Heart left ventricle (tissue), 16 donors: ENCODE measurements at regions not wholly inside any gene's neighbourhood (a gene's known extent, or its start where the extent isn't known, plus 50 kb on each side); places are given as distances from the start of the nearest gene placed in this dataset.
"Not testable (repeated sequence)": the region's sequence is repeated elsewhere in the genome, so short reads cannot be mapped to it uniquely, and the experiment has no call there.

Experiments
- ATAC-seq, 4 donors: fragments of 200-7000 bp; cut with Tn5 transposase; one replicate each; pipeline ENCODE4 v1.9.1; 2020 to 2022; ENCODE audit warnings: moderate library complexity in 4 of 4, mild to moderate bottlenecking in 3 of 4, moderate number of reproducible peaks in 1 of 4
- DNase-seq, 5 donors: peaks; one replicate each; pipeline ENCODE4 v3.0.0-alpha.2; 2020
- H3K27ac ChIP-seq, 12 donors: fragments of 200-600 bp; sonication (generic) in 4 of 12; one replicate each; pipeline versions ENCODE4 v1.5.0 to v1.8.0; 2016 to 2022; ENCODE audit warnings: mild to moderate bottlenecking in 2 of 12
- H3K27me3 ChIP-seq, 9 donors: fragments of 200-600 bp; sonication (generic) in 2 of 9; one replicate each; pipeline versions ENCODE4 v1.5.1 to v1.8.0; 2016 to 2022; ENCODE audit warnings: mild to moderate bottlenecking in 3 of 9
- H3K36me3 ChIP-seq, 9 donors: fragments of 200-600 bp; sonication (generic) in 2 of 9; one replicate each; pipeline versions ENCODE4 v1.5.0 to v1.8.0; 2018 to 2022; ENCODE audit warnings: mild to moderate bottlenecking in 2 of 9
- H3K4me1 ChIP-seq, 12 donors: fragments of 200-600 bp; sonication (generic) in 4 of 12; one replicate each; pipeline versions ENCODE4 v1.5.0 to v1.8.0; 2016 to 2022; ENCODE audit warnings: mild to moderate bottlenecking in 3 of 12
- H3K4me3 ChIP-seq, 12 donors: fragments of 200-600 bp; sonication (generic) in 4 of 12; one replicate each; pipeline versions ENCODE4 v1.5.0 to v1.8.0; 2017 to 2022; ENCODE audit warnings: mild to moderate bottlenecking in 9 of 12, moderate library complexity in 4 of 12
- H3K9me3 ChIP-seq, 12 donors: fragments of 200-600 bp; sonication (generic) in 4 of 12; one replicate each; pipeline versions ENCODE4 v1.5.0 to v1.8.0; 2016 to 2022; ENCODE audit warnings: mild to moderate bottlenecking in 1 of 12
- CTCF ChIP-seq, 12 donors: fragments of 200-600 bp; sonication (generic) in 4 of 12; IDR thresholded peaks; one replicate each; pipeline versions ENCODE4 v1.5.0 to v1.8.0; 2018 to 2022; ENCODE audit warnings: antibody characterized with exemption in 12 of 12, mild to moderate bottlenecking in 5 of 12
- POLR2A ChIP-seq, 2 donors: fragments of 450-650 bp; IDR thresholded peaks; one replicate each; pipeline ENCODE4 v1.6.1; 2017; ENCODE audit warnings: antibody characterized with exemption in 2 of 2, mild to moderate bottlenecking in 2 of 2, moderate library complexity in 2 of 2
- WGBS, 4 donors: extraction: QIAGEN DNeasy Blood & Tissue Kit in 2 of 4; methylation state at CpG; one replicate each; pipeline versions ENCODE4 v1.1.5 to v1.1.7; 2013 to 2018; 5-methylcytosine and 5-hydroxymethylcytosine counted together
- intact Hi-C, 10 donors: fragments of 100-400 bp; cut with DNase I; formaldehyde crosslinking; loops; one replicate each; pipeline versions ENCODE4 v1.11.1 to v1.14.2; 2022
- donor health status: ischemic (EF 13 %, LVEDD 7.1; RV severe dilation, severe dysfunction).
- donor health status: healthy with polysubstance abuse.
- donor health status: DM: no; HTN: yes; CAD: no.
- donor health status: DM: no; HTN: no; CAD: no.
- donor health status: ischemic (EF 25% LVEDD 6.9; RV normal size, moderate dysfunction).
- donor health status: ischemic (EF 25% LVEDD 5.7; RV mildly dilated, moderate dysfunction).
- donor health status: healthy.
- donor health status: DM: yes; HTN: yes; CAD: no.
- donor health status: ischemic (EF 35%, LVEDD 5.7; RV mildly dilated, moderate dysfunction).
- donor health status: nonischemic (EF 11% LVEDD 7.7; RV severe dilation, severe dysfunction).
- donor health status: DM: yes; HTN: yes; CAD: no.
- donor health status: PGD.
- donor health status: ischemic (EF 29% LVEDD 5.4; RV normal size, mild dysfunction).
- donor health status: nonischemic (EF 23%, LVEDD 6.1; RV moderate dilation, normal function).

- TF ChIP-seq POLR2A (IDR thresholded peaks at IDR 0.05) (no peak), CTCF (IDR thresholded peaks at IDR 0.05) (no peak)
- Histone ChIP-seq H3K27ac (no peak overlapping the region), H3K4me1 (no peaks in the 10 kb centered on the region), H3K9me3 (no peaks in the 10 kb centered on the region), H3K4me3 (no peak overlapping the region), H3K27me3 (peaks cover 0 to 8% (median 0%) of the 10 kb centered on the region in 9 donors), H3K36me3 (no peaks in the 10 kb centered on the region)
- 79 to 95% (median 86%) methylated on average over 2 of the region's 2 CpGs for WGBS, 4 donors
- ATAC-seq (no peak), DNase-seq (no peak)
- intact Hi-C loops = no loop called here
These were observed 131.8 kb downstream of the IRX5 start for GRCh38 chr16:55062442-55062841.

- intact Hi-C loops = no loop called here
- H3K9me3 ChIP-seq = no peaks in the 10 kb centered on the region
- DNase-seq = no peak
- TF ChIP-seq POLR2A (IDR thresholded peaks at IDR 0.05) (no peak), CTCF (IDR thresholded peaks at IDR 0.05) (no peak)
- ATAC-seq = no peak
- H3K4me3 ChIP-seq = no peak overlapping the region
- no peaks in the 10 kb centered on the region for H3K36me3 ChIP-seq
- 88 to 97% (median 94%) methylated on average over 1 of the region's 1 CpG for WGBS, 4 donors
- H3K4me1 ChIP-seq = no peaks in the 10 kb centered on the region
- H3K27ac ChIP-seq = no peak overlapping the region
- peaks cover 0 to 2% (median 0%) of the 10 kb centered on the region in 9 donors for H3K27me3 ChIP-seq
These were observed 142.3 kb downstream of the IRX5 start for GRCh38 chr16:55072976-55073375.

- intact Hi-C loops = no loop called here
- H3K27ac ChIP-seq = no peak overlapping the region
- no peaks in the 10 kb centered on the region for H3K9me3 ChIP-seq
- WGBS, 4 donors = 87 to 93% (median 88%) methylated on average over 4 of the region's 4 CpGs
- DNase-seq (no peak), ATAC-seq (no peak)
- no peak overlapping the region for H3K4me3 ChIP-seq
- no peaks in the 10 kb centered on the region for H3K36me3 ChIP-seq
- H3K4me1 ChIP-seq = no peaks in the 10 kb centered on the region
- peaks cover 0 to 2% (median 0%) of the 10 kb centered on the region in 9 donors for H3K27me3 ChIP-seq
- TF ChIP-seq CTCF (IDR thresholded peaks at IDR 0.05) (no peak), POLR2A (IDR thresholded peaks at IDR 0.05) (no peak)
These were observed 143.2 kb downstream of the IRX5 start for GRCh38 chr16:55073830-55074229.

- ATAC-seq, H3K27me3 ChIP-seq, intact Hi-C loops, DNase-seq, H3K36me3 ChIP-seq, H3K27ac ChIP-seq, H3K4me1 ChIP-seq, H3K9me3 ChIP-seq, H3K4me3 ChIP-seq: not testable (repeated sequence)
- 85 to 91% (median 87%) methylated on average over 7 of the region's 7 CpGs for WGBS, 4 donors
These were observed 144.5 kb downstream of the IRX5 start for GRCh38 chr16:55075208-55075607.

- no peak for DNase-seq
- Histone ChIP-seq H3K27me3 (peaks cover 0 to 2% (median 0%) of the 10 kb centered on the region in 9 donors), H3K36me3 (no peaks in the 10 kb centered on the region), H3K9me3 (no peaks in the 10 kb centered on the region), H3K4me1 (no peaks in the 10 kb centered on the region), H3K27ac (no peak overlapping the region), H3K4me3 (no peak overlapping the region)
- intact Hi-C loops = no loop called here
- TF ChIP-seq POLR2A (IDR thresholded peaks at IDR 0.05) (no peak), CTCF (IDR thresholded peaks at IDR 0.05) (no peak)
- no peak for ATAC-seq
- WGBS, 4 donors = 84 to 100% (median 89%) methylated on average over 1 of the region's 1 CpG
These were observed 145.4 kb downstream of the IRX5 start for GRCh38 chr16:55076053-55076452.
